H9 (cell line): ENCODE measurements at regions not wholly inside any gene's neighbourhood (a gene's known extent, or its start where the extent isn't known, plus 50 kb on each side); places are given as distances from the start of the nearest gene placed in this dataset.

ENCODE experiments used
- DNase-seq: peaks from one replicate; pipeline ENCODE4 v3.0.0-alpha.2; 2017
- H2AFZ ChIP-seq: one replicate; pipeline ENCODE4 v1.6.1; 2013; ENCODE audit warnings: mild to moderate bottlenecking, low read length, control low read depth, moderate library complexity
- H2AK5ac ChIP-seq: 2 replicates; pipeline ENCODE4 v1.6.1; 2013; ENCODE audit warnings: low read length, control low read depth, mixed read lengths; ENCODE audit not compliant: insufficient read length
- H2BK120ac ChIP-seq: one replicate; pipeline ENCODE4 v1.6.1; 2013; ENCODE audit warnings: low read depth, mild to moderate bottlenecking, low read length, control low read depth, inconsistent platforms; ENCODE audit not compliant: poor library complexity, severe bottlenecking
- H2BK12ac ChIP-seq: 2 replicates; pipeline ENCODE4 v1.6.1; 2013; ENCODE audit warnings: low read length, control low read depth, mixed read lengths, low read depth; ENCODE audit not compliant: insufficient read length
- H2BK15ac ChIP-seq: 2 replicates; pipeline ENCODE4 v1.6.1; 2013; ENCODE audit warnings: low read depth, low read length, control low read depth
- H2BK20ac ChIP-seq: one replicate; pipeline ENCODE4 v1.6.1; 2013; ENCODE audit warnings: low read depth, mild to moderate bottlenecking, low read length, control low read depth, inconsistent platforms; ENCODE audit not compliant: poor library complexity, severe bottlenecking
- H2BK5ac ChIP-seq: 2 replicates; pipeline ENCODE4 v1.6.1; 2013; ENCODE audit warnings: low read length, control low read depth, mixed read lengths; ENCODE audit not compliant: insufficient read length
- H3K14ac ChIP-seq: 2 replicates; pipeline ENCODE4 v1.6.1; 2013; ENCODE audit warnings: low read length, control low read depth; ENCODE audit not compliant: insufficient read depth
- H3K18ac ChIP-seq: 2 replicates; pipeline ENCODE4 v1.6.1; 2013; ENCODE audit warnings: low read depth, mild to moderate bottlenecking, mixed read lengths, low read length, control low read depth; ENCODE audit not compliant: insufficient read length
- H3K23ac ChIP-seq: 2 replicates; pipeline ENCODE4 v1.6.1; 2013; ENCODE audit warnings: low read length, control low read depth, mixed read lengths, low read depth; ENCODE audit not compliant: insufficient read length
- H3K23me2 ChIP-seq: 2 replicates; pipeline ENCODE4 v1.6.1; 2013; ENCODE audit warnings: low read depth, mild to moderate bottlenecking, mixed read lengths, low read length, control low read depth; ENCODE audit not compliant: insufficient read length, poor library complexity, severe bottlenecking
- H3K27ac ChIP-seq: 2 replicates; pipeline ENCODE4 v1.5.1; 2013; ENCODE audit warnings: low read length, control low read depth, mixed read lengths, low read depth; ENCODE audit not compliant: insufficient read length
- H3K27me3 ChIP-seq: 2 replicates; pipeline ENCODE4 v1.6.1; 2013; ENCODE audit warnings: low read length, control low read depth, inconsistent platforms; ENCODE audit not compliant: insufficient read depth
- H3K4ac ChIP-seq: 2 replicates; pipeline ENCODE4 v1.6.1; 2013; ENCODE audit warnings: low read depth, mild to moderate bottlenecking, control low read depth, inconsistent platforms, low read length, moderate library complexity
- H3K4me1 ChIP-seq: 2 replicates; pipeline ENCODE4 v1.6.1; 2013; ENCODE audit warnings: low read length, control low read depth, inconsistent platforms; ENCODE audit not compliant: insufficient read depth
- H3K4me2 ChIP-seq: 2 replicates; pipeline ENCODE4 v1.6.1; 2013; ENCODE audit warnings: low read length, control low read depth, mixed read lengths; ENCODE audit not compliant: insufficient read length, insufficient read depth
- H3K56ac ChIP-seq: 2 replicates; pipeline ENCODE4 v1.6.1; 2013; ENCODE audit warnings: low read depth, mild to moderate bottlenecking, mixed read lengths, low read length, control low read depth; ENCODE audit not compliant: insufficient read length
- H3K79me1 ChIP-seq: 2 replicates; pipeline ENCODE4 v1.6.1; 2013; ENCODE audit warnings: low read depth, mild to moderate bottlenecking, moderate library complexity, low read length, control low read depth, inconsistent platforms; ENCODE audit not compliant: insufficient read depth, poor library complexity, severe bottlenecking
- H3K79me2 ChIP-seq: 2 replicates; pipeline ENCODE4 v1.6.1; 2013; ENCODE audit warnings: low read length, control low read depth, inconsistent platforms; ENCODE audit not compliant: insufficient read depth
- H3K9ac ChIP-seq: 2 replicates; pipeline ENCODE4 v1.6.1; 2013; ENCODE audit warnings: low read length, control low read depth, mixed read lengths; ENCODE audit not compliant: insufficient read length; ENCODE audit errors: extremely low read depth
- H3K9me3 ChIP-seq: one replicate; pipeline ENCODE4 v1.6.1; 2013; ENCODE audit warnings: low read depth, low read length, inconsistent platforms; ENCODE audit not compliant: control insufficient read depth
- H3T11ph ChIP-seq: one replicate; pipeline ENCODE4 v1.6.1; 2013; ENCODE audit warnings: mild to moderate bottlenecking, low read length, control low read depth, inconsistent platforms
- H4K20me1 ChIP-seq: one replicate; pipeline ENCODE4 v1.6.1; 2013; ENCODE audit not compliant: control insufficient read depth, insufficient read length, insufficient read depth
- H4K5ac ChIP-seq: 2 replicates; pipeline ENCODE4 v1.6.1; 2013; ENCODE audit warnings: low read depth, mild to moderate bottlenecking, mixed read lengths, low read length, control low read depth; ENCODE audit not compliant: insufficient read length
- H4K8ac ChIP-seq: replicated peaks from 2 replicates; pipeline ENCODE4 v1.6.1; 2013; ENCODE audit warnings: low read length, control low read depth, mixed read lengths, low read depth; ENCODE audit not compliant: insufficient read length
- H4K91ac ChIP-seq: 2 replicates; pipeline ENCODE4 v1.6.1; 2013; ENCODE audit warnings: low read depth, mild to moderate bottlenecking, moderate library complexity, mixed read lengths, low read length, control low read depth; ENCODE audit not compliant: insufficient read length
- H3K27ac Mint-ChIP-seq, 3 experiments: 2 replicates in 2 of 3; 3 replicates in 1 of 3; pipeline ENCODE4 v1.8.0; 2020 to 2021; ENCODE audit warnings: mixed read lengths in 3 of 3, mild to moderate bottlenecking in 1 of 3, moderate library complexity in 1 of 3
- H3K27me3 Mint-ChIP-seq: 2 replicates; pipeline ENCODE4 v1.8.0; 2021; ENCODE audit warnings: low read depth, mild to moderate bottlenecking, moderate library complexity, mixed read lengths
- H3K36me3 Mint-ChIP-seq, 3 experiments: 2 replicates in 2 of 3; 3 replicates in 1 of 3; pipeline ENCODE4 v1.8.0; 2020 to 2021; ENCODE audit warnings: low read depth in 3 of 3, mixed read lengths in 3 of 3; ENCODE audit not compliant: insufficient read depth in 1 of 3
- H3K4me1 Mint-ChIP-seq, 2 experiments: 2 replicates each; pipeline ENCODE4 v1.8.0; 2020; ENCODE audit warnings: mixed read lengths in 2 of 2
- H3K4me3 Mint-ChIP-seq, 2 experiments: 2 replicates in 1 of 2; 3 replicates in 1 of 2; pipeline ENCODE4 v1.8.0; 2020 to 2021; ENCODE audit warnings: mild to moderate bottlenecking in 2 of 2, mixed read lengths in 2 of 2, moderate library complexity in 1 of 2
- H3K9me3 Mint-ChIP-seq, 2 experiments: 2 replicates in 1 of 2; 3 replicates in 1 of 2; pipeline ENCODE4 v1.8.0; 2020; ENCODE audit warnings: mild to moderate bottlenecking in 2 of 2, mixed read lengths in 2 of 2, moderate library complexity in 1 of 2
- WGBS: extraction: QIAGEN DNeasy Blood & Tissue Kit; methylation state at CpG from one replicate; pipeline ENCODE4 v1.1.7; 2013; ENCODE audit warnings: missing lambda C conversion rate, low lambda C conversion rate, mixed read lengths; ENCODE audit not compliant: insufficient read length; ENCODE audit errors: extremely low coverage; 5-methylcytosine and 5-hydroxymethylcytosine counted together
- TF ChIP-seq, protein P1 (sequence below): fragments of 200-600 bp; sonication (generic); conservative IDR thresholded peaks from 3 replicates; pipeline ENCODE4 v1.8.0; 2021; ENCODE audit warnings: antibody characterized with exemption, mild to moderate bottlenecking

DNA sequence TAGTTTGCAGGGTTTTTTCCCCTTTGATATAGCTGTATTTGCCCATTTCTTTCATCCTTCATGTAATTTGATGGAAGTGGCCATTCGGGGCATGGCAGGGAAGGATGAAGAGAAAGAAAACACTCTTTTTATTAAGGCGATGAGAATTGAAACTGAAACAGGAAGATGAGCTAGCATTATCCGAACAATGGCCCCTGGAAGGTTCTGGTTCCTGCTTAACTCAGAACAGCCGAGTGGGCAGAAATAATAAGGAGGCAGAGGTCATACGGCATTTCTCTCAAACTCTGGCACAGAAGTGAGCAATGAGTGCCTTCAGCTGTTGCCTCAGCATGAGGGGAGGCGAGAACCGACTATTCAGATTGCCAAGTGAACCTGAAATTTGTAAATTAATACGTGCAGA lies 113.2 kb upstream of the MYO3A start:
- Histone ChIP-seq H3K79me2 (no peaks in the 10 kb centered on the region), H2BK120ac (no peak overlapping the region), H2AFZ (no peak overlapping the region), H3K27ac (no peak overlapping the region), H3K23ac (no peak overlapping the region), H2BK5ac (no peak overlapping the region), H4K91ac (no peak overlapping the region), H3K18ac (no peak overlapping the region), H3K4me1 (no peaks in the 10 kb centered on the region; the same call in 1 of the 2 replicates), H3K56ac (no peak overlapping the region), H3K23me2 (no peaks in the 10 kb centered on the region), H3K27me3 (no peaks in the 10 kb centered on the region), H2BK12ac (no peak overlapping the region), H3K79me1 (no peaks in the 10 kb centered on the region), H4K5ac (no peak overlapping the region), H3K4ac (no peak overlapping the region), H3K14ac (no peak overlapping the region), H3K9me3 (no peaks in the 10 kb centered on the region), H2AK5ac (no peak overlapping the region), H3K9ac (no peak overlapping the region), H3K4me2 (no peak overlapping the region), H2BK20ac (no peak overlapping the region), H3T11ph (no peak overlapping the region), H2BK15ac (no peak overlapping the region), H4K20me1 (no peaks in the 10 kb centered on the region), H4K8ac (no peak overlapping the region)
- Mint-ChIP-seq H3K27ac (no peak overlapping the region), H3K4me3 (no peak overlapping the region), H3K27me3 (no peaks in the 10 kb centered on the region), H3K9me3 (no peaks in the 10 kb centered on the region), H3K4me1 (peaks cover 40 to 41% of the 10 kb centered on the region in 2 experiments), H3K36me3 (no peaks in the 10 kb centered on the region)
- no peak for DNase-seq
- TF ChIP-seq, protein P1, sequence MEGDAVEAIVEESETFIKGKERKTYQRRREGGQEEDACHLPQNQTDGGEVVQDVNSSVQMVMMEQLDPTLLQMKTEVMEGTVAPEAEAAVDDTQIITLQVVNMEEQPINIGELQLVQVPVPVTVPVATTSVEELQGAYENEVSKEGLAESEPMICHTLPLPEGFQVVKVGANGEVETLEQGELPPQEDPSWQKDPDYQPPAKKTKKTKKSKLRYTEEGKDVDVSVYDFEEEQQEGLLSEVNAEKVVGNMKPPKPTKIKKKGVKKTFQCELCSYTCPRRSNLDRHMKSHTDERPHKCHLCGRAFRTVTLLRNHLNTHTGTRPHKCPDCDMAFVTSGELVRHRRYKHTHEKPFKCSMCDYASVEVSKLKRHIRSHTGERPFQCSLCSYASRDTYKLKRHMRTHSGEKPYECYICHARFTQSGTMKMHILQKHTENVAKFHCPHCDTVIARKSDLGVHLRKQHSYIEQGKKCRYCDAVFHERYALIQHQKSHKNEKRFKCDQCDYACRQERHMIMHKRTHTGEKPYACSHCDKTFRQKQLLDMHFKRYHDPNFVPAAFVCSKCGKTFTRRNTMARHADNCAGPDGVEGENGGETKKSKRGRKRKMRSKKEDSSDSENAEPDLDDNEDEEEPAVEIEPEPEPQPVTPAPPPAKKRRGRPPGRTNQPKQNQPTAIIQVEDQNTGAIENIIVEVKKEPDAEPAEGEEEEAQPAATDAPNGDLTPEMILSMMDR: no peak
- WGBS: no CpG with 5 or more reads among the region's 8 CpGs
